ENCODE measurements at regions not wholly inside any gene's neighbourhood (a gene's known extent, or its start where the extent isn't known, plus 50 kb on each side); places are given as distances from the start of the nearest gene placed in this dataset.

DNA sequence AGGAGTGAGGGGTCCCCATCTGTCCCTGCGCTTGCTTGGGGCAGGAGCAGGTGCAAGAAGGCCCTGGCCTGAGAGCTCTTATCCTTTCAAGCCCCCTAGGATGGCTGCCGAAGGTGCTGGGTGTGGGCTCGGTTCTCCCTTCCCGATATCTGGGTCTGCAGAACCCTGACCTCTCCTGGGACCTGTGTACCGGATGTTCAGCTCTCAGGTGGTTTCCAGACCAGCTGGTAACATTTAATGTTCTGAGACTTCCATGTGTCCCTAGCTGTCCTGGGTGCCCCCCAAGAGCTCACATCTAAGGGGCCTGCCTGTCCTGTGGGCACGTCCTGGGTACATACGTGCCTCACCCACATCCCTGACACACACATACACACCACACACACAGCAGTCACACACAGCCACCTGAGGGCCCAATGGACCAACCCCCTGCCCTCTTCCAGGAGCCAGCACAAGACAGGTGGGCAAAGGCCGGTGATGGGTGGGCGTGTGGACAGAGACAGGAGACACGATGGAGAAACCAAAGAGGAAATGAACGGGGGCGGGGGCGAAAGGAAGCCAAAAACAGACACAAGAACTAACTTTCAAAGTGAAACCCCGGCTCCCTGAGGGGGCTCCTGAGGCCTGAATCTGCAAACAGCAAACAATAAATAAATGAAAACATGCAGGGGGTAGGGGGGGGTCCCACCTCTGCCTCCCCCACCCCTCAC, 124.3 kb downstream of the PTPRS start:
- Histone ChIP-seq H3K27ac (no peak overlapping the region), H3K4me2 (no peak overlapping the region), H3K4me1 (0 out of 3 replicates have a peak, but pooled peaks cover 9% of the 10 kb centered on the region), H3K4me3 (no peak overlapping the region), H3K9me3 (no peaks in the 10 kb centered on the region)
- no peak for DNase-seq (ENCODE audit: low read depth in 1 of 2, low spot score in 1 of 2)
- FAIRE-seq: no peak
- ChIA-PET POLR2A (no interaction called here), CTCF (interaction anchor here (1.1 kb wide), 1 partner anchor 9 kb away, joined by 3 read pairs; no protein-coding TSS in a partner anchor)
- TF ChIP-seq, protein P1, sequence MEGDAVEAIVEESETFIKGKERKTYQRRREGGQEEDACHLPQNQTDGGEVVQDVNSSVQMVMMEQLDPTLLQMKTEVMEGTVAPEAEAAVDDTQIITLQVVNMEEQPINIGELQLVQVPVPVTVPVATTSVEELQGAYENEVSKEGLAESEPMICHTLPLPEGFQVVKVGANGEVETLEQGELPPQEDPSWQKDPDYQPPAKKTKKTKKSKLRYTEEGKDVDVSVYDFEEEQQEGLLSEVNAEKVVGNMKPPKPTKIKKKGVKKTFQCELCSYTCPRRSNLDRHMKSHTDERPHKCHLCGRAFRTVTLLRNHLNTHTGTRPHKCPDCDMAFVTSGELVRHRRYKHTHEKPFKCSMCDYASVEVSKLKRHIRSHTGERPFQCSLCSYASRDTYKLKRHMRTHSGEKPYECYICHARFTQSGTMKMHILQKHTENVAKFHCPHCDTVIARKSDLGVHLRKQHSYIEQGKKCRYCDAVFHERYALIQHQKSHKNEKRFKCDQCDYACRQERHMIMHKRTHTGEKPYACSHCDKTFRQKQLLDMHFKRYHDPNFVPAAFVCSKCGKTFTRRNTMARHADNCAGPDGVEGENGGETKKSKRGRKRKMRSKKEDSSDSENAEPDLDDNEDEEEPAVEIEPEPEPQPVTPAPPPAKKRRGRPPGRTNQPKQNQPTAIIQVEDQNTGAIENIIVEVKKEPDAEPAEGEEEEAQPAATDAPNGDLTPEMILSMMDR (IDR thresholded peaks at IDR 0.05): no peak
- TF ChIP-seq, protein P2, sequence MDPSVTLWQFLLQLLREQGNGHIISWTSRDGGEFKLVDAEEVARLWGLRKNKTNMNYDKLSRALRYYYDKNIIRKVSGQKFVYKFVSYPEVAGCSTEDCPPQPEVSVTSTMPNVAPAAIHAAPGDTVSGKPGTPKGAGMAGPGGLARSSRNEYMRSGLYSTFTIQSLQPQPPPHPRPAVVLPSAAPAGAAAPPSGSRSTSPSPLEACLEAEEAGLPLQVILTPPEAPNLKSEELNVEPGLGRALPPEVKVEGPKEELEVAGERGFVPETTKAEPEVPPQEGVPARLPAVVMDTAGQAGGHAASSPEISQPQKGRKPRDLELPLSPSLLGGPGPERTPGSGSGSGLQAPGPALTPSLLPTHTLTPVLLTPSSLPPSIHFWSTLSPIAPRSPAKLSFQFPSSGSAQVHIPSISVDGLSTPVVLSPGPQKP (IDR thresholded peaks at IDR 0.05; ENCODE audit: low read depth, low read length): no peak
- no peak for TF ChIP-seq HOXA7 (CRISPR knock-in tag; IDR thresholded peaks at IDR 0.05)
- TF ChIP-seq, protein P3, sequence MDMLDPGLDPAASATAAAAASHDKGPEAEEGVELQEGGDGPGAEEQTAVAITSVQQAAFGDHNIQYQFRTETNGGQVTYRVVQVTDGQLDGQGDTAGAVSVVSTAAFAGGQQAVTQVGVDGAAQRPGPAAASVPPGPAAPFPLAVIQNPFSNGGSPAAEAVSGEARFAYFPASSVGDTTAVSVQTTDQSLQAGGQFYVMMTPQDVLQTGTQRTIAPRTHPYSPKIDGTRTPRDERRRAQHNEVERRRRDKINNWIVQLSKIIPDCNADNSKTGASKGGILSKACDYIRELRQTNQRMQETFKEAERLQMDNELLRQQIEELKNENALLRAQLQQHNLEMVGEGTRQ (IDR thresholded peaks at IDR 0.05): no peak
- WGBS (ENCODE audit: missing lambda C conversion rate): 97% methylated on average over 12 of the region's 14 CpGs
- ATAC-seq: no peak

DNA sequence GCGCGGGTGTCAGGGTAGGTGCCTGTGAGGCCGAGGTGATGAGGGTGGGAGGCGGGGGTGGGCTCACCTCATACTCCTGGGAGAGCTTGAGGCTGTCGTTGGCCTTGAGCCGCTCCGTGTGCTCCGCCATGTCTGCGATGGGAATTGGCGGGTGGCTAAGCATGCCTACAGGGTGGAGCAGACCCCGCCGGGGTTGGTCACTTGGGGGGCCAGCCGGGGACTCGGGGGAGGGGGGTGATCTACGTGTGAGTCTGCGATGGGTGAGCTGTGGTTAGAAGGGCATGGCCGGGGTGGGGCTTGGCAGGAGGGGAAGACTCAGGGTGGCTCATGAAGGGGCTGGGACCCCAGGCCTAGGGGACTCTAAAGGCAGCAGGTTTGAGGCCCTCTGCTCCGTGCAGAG, 125.2 kb downstream of the PTPRS start:
- no peak overlapping the region for H3K4me2 ChIP-seq
- H3K9me3 ChIP-seq: no peaks in the 10 kb centered on the region
- CTCF ChIA-PET: interaction anchor here (1.3 kb wide), 1 partner anchor 11 kb away, joined by 3 read pairs; no protein-coding TSS in a partner anchor
- no peak for ATAC-seq
- H3K4me1 ChIP-seq: 0 out of 3 replicates have a peak, but pooled peaks cover 9% of the 10 kb centered on the region
- POLR2A ChIA-PET: no interaction called here
- TF ChIP-seq CBX2 (IDR thresholded peaks at IDR 0.05; ENCODE audit: borderline replicate concordance, low read depth): no peak
- TF ChIP-seq NPAS2 (CRISPR knock-in tag; IDR thresholded peaks at IDR 0.05; ENCODE audit: borderline replicate concordance): no peak
- TF ChIP-seq CHD2 (IDR thresholded peaks at IDR 0.05; ENCODE audit: low read length, partially characterized antibody): no peak
- no peak for TF ChIP-seq RNF2 (IDR thresholded peaks at IDR 0.05; ENCODE audit: borderline replicate concordance, low read depth)
- TF ChIP-seq EP300 (IDR thresholded peaks at IDR 0.05): no peak
- TF ChIP-seq, protein P3 (IDR thresholded peaks at IDR 0.05): no peak
- no peak for TF ChIP-seq EHMT2 (IDR thresholded peaks at IDR 0.05; ENCODE audit: low read depth)
- TF ChIP-seq, protein P4, sequence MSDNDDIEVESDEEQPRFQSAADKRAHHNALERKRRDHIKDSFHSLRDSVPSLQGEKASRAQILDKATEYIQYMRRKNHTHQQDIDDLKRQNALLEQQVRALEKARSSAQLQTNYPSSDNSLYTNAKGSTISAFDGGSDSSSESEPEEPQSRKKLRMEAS (IDR thresholded peaks at IDR 0.05): no peak
- TF ChIP-seq, protein P5, sequence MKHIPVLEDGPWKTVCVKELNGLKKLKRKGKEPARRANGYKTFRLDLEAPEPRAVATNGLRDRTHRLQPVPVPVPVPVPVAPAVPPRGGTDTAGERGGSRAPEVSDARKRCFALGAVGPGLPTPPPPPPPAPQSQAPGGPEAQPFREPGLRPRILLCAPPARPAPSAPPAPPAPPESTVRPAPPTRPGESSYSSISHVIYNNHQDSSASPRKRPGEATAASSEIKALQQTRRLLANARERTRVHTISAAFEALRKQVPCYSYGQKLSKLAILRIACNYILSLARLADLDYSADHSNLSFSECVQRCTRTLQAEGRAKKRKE (CRISPR knock-in tag; IDR thresholded peaks at IDR 0.05; ENCODE audit: low read depth): no peak
- TF ChIP-seq, protein P6, sequence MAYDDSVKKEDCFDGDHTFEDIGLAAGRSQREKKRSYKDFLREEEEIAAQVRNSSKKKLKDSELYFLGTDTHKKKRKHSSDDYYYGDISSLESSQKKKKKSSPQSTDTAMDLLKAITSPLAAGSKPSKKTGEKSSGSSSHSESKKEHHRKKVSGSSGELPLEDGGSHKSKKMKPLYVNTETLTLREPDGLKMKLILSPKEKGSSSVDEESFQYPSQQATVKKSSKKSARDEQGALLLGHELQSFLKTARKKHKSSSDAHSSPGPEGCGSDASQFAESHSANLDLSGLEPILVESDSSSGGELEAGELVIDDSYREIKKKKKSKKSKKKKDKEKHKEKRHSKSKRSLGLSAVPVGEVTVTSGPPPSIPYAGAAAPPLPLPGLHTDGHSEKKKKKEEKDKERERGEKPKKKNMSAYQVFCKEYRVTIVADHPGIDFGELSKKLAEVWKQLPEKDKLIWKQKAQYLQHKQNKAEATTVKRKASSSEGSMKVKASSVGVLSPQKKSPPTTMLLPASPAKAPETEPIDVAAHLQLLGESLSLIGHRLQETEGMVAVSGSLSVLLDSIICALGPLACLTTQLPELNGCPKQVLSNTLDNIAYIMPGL (CRISPR knock-in tag; IDR thresholded peaks at IDR 0.05; ENCODE audit: borderline replicate concordance): no peak
- H3K27ac ChIP-seq: no peak overlapping the region
- no peak overlapping the region for H3K4me3 ChIP-seq
- no peak for FAIRE-seq
- WGBS (ENCODE audit: missing lambda C conversion rate): 97% methylated on average over 10 of the region's 18 CpGs
- no peak for DNase-seq (ENCODE audit: low read depth in 1 of 2, low spot score in 1 of 2)

All from A549 (cell line).